ENCODE measurements at regions not wholly inside any gene's neighbourhood (a gene's known extent, or its start where the extent isn't known, plus 50 kb on each side); places are given as distances from the start of the nearest gene placed in this dataset.

GRCh38 chr3:160130071-160130470 is 95.2 kb upstream of the C3orf80 start:
- TF ChIP-seq POLR2A (IDR thresholded peaks at IDR 0.05), result no peak
- TF ChIP-seq, protein P1, sequence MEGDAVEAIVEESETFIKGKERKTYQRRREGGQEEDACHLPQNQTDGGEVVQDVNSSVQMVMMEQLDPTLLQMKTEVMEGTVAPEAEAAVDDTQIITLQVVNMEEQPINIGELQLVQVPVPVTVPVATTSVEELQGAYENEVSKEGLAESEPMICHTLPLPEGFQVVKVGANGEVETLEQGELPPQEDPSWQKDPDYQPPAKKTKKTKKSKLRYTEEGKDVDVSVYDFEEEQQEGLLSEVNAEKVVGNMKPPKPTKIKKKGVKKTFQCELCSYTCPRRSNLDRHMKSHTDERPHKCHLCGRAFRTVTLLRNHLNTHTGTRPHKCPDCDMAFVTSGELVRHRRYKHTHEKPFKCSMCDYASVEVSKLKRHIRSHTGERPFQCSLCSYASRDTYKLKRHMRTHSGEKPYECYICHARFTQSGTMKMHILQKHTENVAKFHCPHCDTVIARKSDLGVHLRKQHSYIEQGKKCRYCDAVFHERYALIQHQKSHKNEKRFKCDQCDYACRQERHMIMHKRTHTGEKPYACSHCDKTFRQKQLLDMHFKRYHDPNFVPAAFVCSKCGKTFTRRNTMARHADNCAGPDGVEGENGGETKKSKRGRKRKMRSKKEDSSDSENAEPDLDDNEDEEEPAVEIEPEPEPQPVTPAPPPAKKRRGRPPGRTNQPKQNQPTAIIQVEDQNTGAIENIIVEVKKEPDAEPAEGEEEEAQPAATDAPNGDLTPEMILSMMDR (IDR thresholded peaks at IDR 0.05), result no peak
